T-cell (primary cell): ENCODE measurements at regions not wholly inside any gene's neighbourhood (a gene's known extent, or its start where the extent isn't known, plus 50 kb on each side); places are given as distances from the start of the nearest gene placed in this dataset.

Source experiments
- ATAC-seq, 4 experiments: fragments of 200-7000 bp in 3 of 4; fragments of 150-1000 bp in 1 of 4; cut with Tn5 transposase; replicated peaks in 1 of 4; 1 replicate in 3 of 4; 2 replicates in 1 of 4; pipeline ENCODE4 v1.10.0; 2021; ENCODE audit warnings: moderate library complexity in 3 of 4, mild to moderate bottlenecking in 2 of 4, moderate number of reproducible peaks in 1 of 4
- CTCF ChIA-PET, 2 donors: fragments of 300-600 bp; sonication (Branson Sonifier 250); formaldehyde crosslinking; loops; one replicate each; lab custom pipeline; 2022; ENCODE audit warnings: antibody characterized with exemption in 2 of 2; lab: Charles Lee
- POLR2A ChIA-PET, 2 donors: fragments of 300-600 bp; sonication (Branson Sonifier 250); formaldehyde crosslinking; loops; one replicate each; lab custom pipeline; 2022; ENCODE audit warnings: antibody characterized with exemption in 2 of 2; lab: Charles Lee
- DNase-seq, 35 experiments: peaks; one replicate each; pipeline versions ENCODE4 v3.0.0 to v3.0.0-alpha.2; 2013 to 2023
- H3K27ac ChIP-seq: one replicate; pipeline ENCODE4 v1.5.1; 2013; ENCODE audit warnings: low read length
- H3K27me3 ChIP-seq, 2 experiments: replicated peaks in 1 of 2; 1 replicate in 1 of 2; 2 replicates in 1 of 2; pipeline versions ENCODE4 v1.6.1 to v1.7.0; 2013; ENCODE audit warnings: low read length in 1 of 2, mixed read lengths in 1 of 2; ENCODE audit not compliant: control insufficient read depth in 2 of 2, insufficient read depth in 2 of 2; ENCODE audit errors: extremely low read depth in 1 of 2
- H3K36me3 ChIP-seq, 2 donors: 1 replicate in 1 of 2; 2 replicates in 1 of 2; pipeline versions ENCODE4 v1.6.1 to v1.7.0; 2013; ENCODE audit warnings: low read length in 1 of 2; ENCODE audit not compliant: control insufficient read depth in 2 of 2, insufficient read depth in 1 of 2; ENCODE audit errors: extremely low read depth in 1 of 2
- H3K4me1 ChIP-seq, 2 experiments: 1 replicate in 1 of 2; 2 replicates in 1 of 2; pipeline versions ENCODE4 v1.6.1 to v1.7.0; 2013; ENCODE audit warnings: low read length in 2 of 2, mixed read lengths in 1 of 2; ENCODE audit not compliant: insufficient read depth in 2 of 2, control insufficient read depth in 1 of 2; ENCODE audit errors: extremely low read depth in 1 of 2
- H3K4me3 ChIP-seq, 2 donors: 1 replicate in 1 of 2; 2 replicates in 1 of 2; pipeline versions ENCODE4 v1.5.1 to v1.7.0; 2013; ENCODE audit warnings: mild to moderate bottlenecking in 2 of 2, low read length in 1 of 2, moderate library complexity in 1 of 2; ENCODE audit not compliant: control insufficient read depth in 1 of 2; ENCODE audit errors: extremely low read depth in 1 of 2
- H3K9me3 ChIP-seq: 2 replicates; pipeline ENCODE4 v1.7.0; 2013
- H3K27ac Mint-ChIP-seq, 2 donors: one replicate each; pipeline ENCODE4 v1.8.0; 2020 to 2021; ENCODE audit warnings: mild to moderate bottlenecking in 2 of 2, mixed read lengths in 2 of 2
- H3K27me3 Mint-ChIP-seq, 2 donors: one replicate each; pipeline ENCODE4 v1.8.0; 2021 to 2022; ENCODE audit warnings: mixed read lengths in 2 of 2
- H3K36me3 Mint-ChIP-seq: one replicate; pipeline ENCODE4 v1.8.0; 2021; ENCODE audit warnings: mixed read lengths
- H3K4me1 Mint-ChIP-seq, 3 donors: one replicate each; pipeline ENCODE4 v1.8.0; 2020 to 2022; ENCODE audit warnings: mixed read lengths in 3 of 3, mild to moderate bottlenecking in 1 of 3
- H3K4me3 Mint-ChIP-seq, 3 donors: one replicate each; pipeline ENCODE4 v1.8.0; 2020 to 2022; ENCODE audit warnings: mild to moderate bottlenecking in 3 of 3, mixed read lengths in 3 of 3, moderate library complexity in 3 of 3
- H3K9me3 Mint-ChIP-seq, 3 donors: one replicate each; pipeline ENCODE4 v1.8.0; 2020 to 2022; ENCODE audit warnings: mixed read lengths in 3 of 3
- WGBS: methylation state at CpG from one replicate; pipeline ENCODE4 v1.1.5; 2013; ENCODE audit warnings: missing lambda C conversion rate; ENCODE audit not compliant: insufficient coverage; 5-methylcytosine and 5-hydroxymethylcytosine counted together

GRCh38 chr17:54085934-54086333 lies 263.2 kb downstream of the KIF2B start:
- no peak for ATAC-seq
- Histone ChIP-seq H3K27me3 (no peaks in the 10 kb centered on the region), H3K4me1 (no peaks in the 10 kb centered on the region), H3K9me3 (no peaks in the 10 kb centered on the region), H3K27ac (no peak overlapping the region), H3K36me3 (no peaks in the 10 kb centered on the region), H3K4me3 (no peak overlapping the region)
- DNase-seq, result no peak
- Mint-ChIP-seq H3K4me1 (no peaks in the 10 kb centered on the region), H3K36me3 (no peaks in the 10 kb centered on the region), H3K4me3 (no peak overlapping the region), H3K27me3 (no peaks in the 10 kb centered on the region), H3K27ac (no peak overlapping the region), H3K9me3 (peaks cover 15 to 37% (median 21%) of the 10 kb centered on the region in 3 donors)
- ChIA-PET POLR2A (no interaction called here), CTCF (no interaction called here)
- WGBS, result 41% methylated on average over 3 of the region's 5 CpGs

- Histone ChIP-seq H3K36me3 (no peaks in the 10 kb centered on the region), H3K4me1 (no peaks in the 10 kb centered on the region), H3K27me3 (no peaks in the 10 kb centered on the region), H3K4me3 (no peak overlapping the region), H3K27ac (no peak overlapping the region), H3K9me3 (no peaks in the 10 kb centered on the region)
- DNase-seq, result no peak
- ChIA-PET CTCF (no interaction called here), POLR2A (no interaction called here)
- Mint-ChIP-seq H3K36me3 (no peaks in the 10 kb centered on the region), H3K4me1 (no peaks in the 10 kb centered on the region), H3K27ac (no peak overlapping the region), H3K27me3 (no peaks in the 10 kb centered on the region), H3K9me3 (peaks cover 0 to 15% (median 5%) of the 10 kb centered on the region in 3 donors), H3K4me3 (no peak overlapping the region)
- ATAC-seq, result no peak
These were observed 273.5 kb downstream of the KIF2B start for GRCh38 chr17:54096216-54096615.

GRCh38 chr17:54099221-54099620 lies 276.5 kb downstream of the KIF2B start:
- Mint-ChIP-seq H3K27me3 (no peaks in the 10 kb centered on the region), H3K4me3 (no peak overlapping the region), H3K36me3 (no peaks in the 10 kb centered on the region), H3K27ac (no peak overlapping the region), H3K4me1 (no peaks in the 10 kb centered on the region), H3K9me3 (peaks cover 7 to 9% (median 7%) of the 10 kb centered on the region in 3 donors)
- H3K27ac ChIP-seq, result no peak overlapping the region
- no peaks in the 10 kb centered on the region for H3K27me3 ChIP-seq
- H3K4me3 ChIP-seq, result no peak overlapping the region
- POLR2A ChIA-PET, result no interaction called here
- no peaks in the 10 kb centered on the region for H3K36me3 ChIP-seq
- CTCF ChIA-PET, result no interaction called here
- no peaks in the 10 kb centered on the region for H3K4me1 ChIP-seq
- DNase-seq, result no peak
- no peak for ATAC-seq
- H3K9me3 ChIP-seq, result no peaks in the 10 kb centered on the region

- ChIA-PET CTCF (no interaction called here), POLR2A (no interaction called here)
- WGBS, result 80% methylated on average over 1 of the region's 1 CpG
- H3K4me3 ChIP-seq, result no peak overlapping the region
- H3K27ac Mint-ChIP-seq, result no peak overlapping the region
- H3K9me3 ChIP-seq, result no peaks in the 10 kb centered on the region
- H3K4me1 ChIP-seq, result no peaks in the 10 kb centered on the region
- DNase-seq (no peak), ATAC-seq (no peak)
- no peak overlapping the region for H3K4me3 Mint-ChIP-seq
- no peaks in the 10 kb centered on the region for H3K27me3 Mint-ChIP-seq
- H3K36me3 Mint-ChIP-seq, result no peaks in the 10 kb centered on the region
- no peaks in the 10 kb centered on the region for H3K4me1 Mint-ChIP-seq
- no peaks in the 10 kb centered on the region for H3K36me3 ChIP-seq
- no peak overlapping the region for H3K27ac ChIP-seq
- H3K9me3 Mint-ChIP-seq, result peaks cover 17 to 29% (median 22%) of the 10 kb centered on the region in 3 donors
- H3K27me3 ChIP-seq, result no peaks in the 10 kb centered on the region
These were observed 279.5 kb downstream of the KIF2B start for GRCh38 chr17:54102246-54102645.

- H3K36me3 ChIP-seq, result no peaks in the 10 kb centered on the region
- no peak overlapping the region for H3K27ac ChIP-seq
- peaks cover 5 to 22% (median 18%) of the 10 kb centered on the region in 3 donors for H3K9me3 Mint-ChIP-seq
- CTCF ChIA-PET, result interaction anchor here in 1 of 2 donors (0.7 kb wide), 1 partner anchor 14 kb away, joined by 3 read pairs; no protein-coding TSS in a partner anchor
- POLR2A ChIA-PET, result no interaction called here
- H3K4me3 Mint-ChIP-seq, result no peak overlapping the region
- no peaks in the 10 kb centered on the region for H3K4me1 Mint-ChIP-seq
- H3K36me3 Mint-ChIP-seq, result no peaks in the 10 kb centered on the region
- H3K27me3 ChIP-seq, result no peaks in the 10 kb centered on the region
- no peak for ATAC-seq
- no peaks in the 10 kb centered on the region for H3K27me3 Mint-ChIP-seq
- WGBS, result no CpG with 5 or more reads among the region's 1 CpG
- H3K4me3 ChIP-seq, result no peak overlapping the region
- no peak for DNase-seq
- H3K9me3 ChIP-seq, result no peaks in the 10 kb centered on the region
- H3K27ac Mint-ChIP-seq, result no peak overlapping the region
- no peaks in the 10 kb centered on the region for H3K4me1 ChIP-seq
These were observed 288.8 kb downstream of the KIF2B start for GRCh38 chr17:54111576-54111975.

- H3K4me3 ChIP-seq, result no peak overlapping the region
- Mint-ChIP-seq H3K4me3 (no peak overlapping the region), H3K4me1 (no peaks in the 10 kb centered on the region), H3K9me3 (peaks cover 6 to 18% (median 11%) of the 10 kb centered on the region in 3 donors), H3K27ac (no peak overlapping the region), H3K27me3 (no peaks in the 10 kb centered on the region), H3K36me3 (no peaks in the 10 kb centered on the region)
- no peaks in the 10 kb centered on the region for H3K4me1 ChIP-seq
- H3K36me3 ChIP-seq, result no peaks in the 10 kb centered on the region
- POLR2A ChIA-PET, result no interaction called here
- DNase-seq (no peak), ATAC-seq (no peak)
- no peak overlapping the region for H3K27ac ChIP-seq
- no peaks in the 10 kb centered on the region for H3K27me3 ChIP-seq
- 90% methylated on average over 2 of the region's 3 CpGs for WGBS
- CTCF ChIA-PET, result no interaction called here
- no peaks in the 10 kb centered on the region for H3K9me3 ChIP-seq
These were observed 294.7 kb downstream of the KIF2B start for GRCh38 chr17:54117452-54117851.

GRCh38 chr17:54124456-54124855 lies 301.7 kb downstream of the KIF2B start:
- Histone ChIP-seq H3K4me1 (no peaks in the 10 kb centered on the region), H3K27ac (no peak overlapping the region), H3K4me3 (no peak overlapping the region), H3K27me3 (no peaks in the 10 kb centered on the region), H3K36me3 (no peaks in the 10 kb centered on the region), H3K9me3 (peaks cover 3% of the 10 kb centered on the region)
- ChIA-PET POLR2A (no interaction called here), CTCF (no interaction called here)
- Mint-ChIP-seq H3K4me1 (no peaks in the 10 kb centered on the region), H3K36me3 (no peaks in the 10 kb centered on the region), H3K9me3 (peaks cover 12 to 37% (median 25%) of the 10 kb centered on the region in 3 donors), H3K4me3 (no peak overlapping the region), H3K27ac (no peak overlapping the region), H3K27me3 (no peaks in the 10 kb centered on the region)
- DNase-seq (no peak), ATAC-seq (no peak)
- WGBS, result no CpG with 5 or more reads among the region's 1 CpG
